ENCODE measurements at regions not wholly inside any gene's neighbourhood (a gene's known extent, or its start where the extent isn't known, plus 50 kb on each side); places are given as distances from the start of the nearest gene placed in this dataset.

DNA sequence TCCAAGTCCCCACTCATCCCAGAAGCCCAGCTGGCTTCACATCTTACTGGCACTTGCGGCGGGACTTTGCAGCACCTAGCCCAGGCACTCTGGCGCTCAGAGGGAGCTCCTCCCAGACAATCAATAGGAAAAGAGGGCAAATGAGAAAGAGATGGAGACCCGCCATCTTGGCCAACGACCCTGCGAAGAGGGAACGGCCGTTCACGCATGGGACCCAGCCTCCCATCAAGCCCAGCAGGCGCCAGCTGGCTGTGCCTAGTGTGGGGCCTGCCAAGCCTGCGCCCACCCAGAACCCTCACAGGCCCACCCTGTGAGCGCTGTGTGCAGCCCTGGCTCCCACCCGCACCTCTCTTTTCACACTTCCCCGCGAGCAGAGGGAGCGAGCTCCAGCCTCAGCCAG is 317.8 kb upstream of the SPRY2 start:
- Histone ChIP-seq H3K9me2 (ENCODE audit: insufficient read depth) (peaks cover 4% of the 10 kb centered on the region; the same call in 1 of the 2 replicates), H3K4me1 (ENCODE audit: insufficient read depth) (no peaks in the 10 kb centered on the region), H3K4me3 (no peak overlapping the region), H2AFZ (no peak overlapping the region), H3K27ac (ENCODE audit: low read depth) (no peak overlapping the region), H3K4me2 (no peak overlapping the region), H3F3A (replicated peaks; ENCODE audit: low read depth) (no peaks in the 10 kb centered on the region), H3K27me3 (ENCODE audit: insufficient read depth) (no peaks in the 10 kb centered on the region), H3K79me2 (replicated peaks; ENCODE audit: insufficient read depth) (no peaks in the 10 kb centered on the region), H3K36me3 (ENCODE audit: insufficient read depth) (no peaks in the 10 kb centered on the region), H4K20me1 (replicated peaks; ENCODE audit: insufficient read depth) (no peaks in the 10 kb centered on the region)
- Mint-ChIP-seq H3K27ac (no peak overlapping the region), H3K36me3 (ENCODE audit: low read depth) (peaks cover 7% of the 10 kb centered on the region; the same call in 1 of the 3 replicates), H3K9me3 (peaks cover 8% of the 10 kb centered on the region; the same call in 2 of the 3 replicates), H3K4me1 (no peaks in the 10 kb centered on the region), H3K27me3 (ENCODE audit: insufficient read depth, low read depth, poor library complexity) (peaks cover 2% of the 10 kb centered on the region), H3K4me3 (no peak overlapping the region)
- no peak for TF ChIP-seq POLR2AphosphoS5 (IDR thresholded peaks at IDR 0.05; ENCODE audit: low read depth)
- TF ChIP-seq EZH2 (IDR thresholded peaks at IDR 0.05; ENCODE audit: low read depth, unreplicated experiment), result no peak
- TF ChIP-seq, protein P1, sequence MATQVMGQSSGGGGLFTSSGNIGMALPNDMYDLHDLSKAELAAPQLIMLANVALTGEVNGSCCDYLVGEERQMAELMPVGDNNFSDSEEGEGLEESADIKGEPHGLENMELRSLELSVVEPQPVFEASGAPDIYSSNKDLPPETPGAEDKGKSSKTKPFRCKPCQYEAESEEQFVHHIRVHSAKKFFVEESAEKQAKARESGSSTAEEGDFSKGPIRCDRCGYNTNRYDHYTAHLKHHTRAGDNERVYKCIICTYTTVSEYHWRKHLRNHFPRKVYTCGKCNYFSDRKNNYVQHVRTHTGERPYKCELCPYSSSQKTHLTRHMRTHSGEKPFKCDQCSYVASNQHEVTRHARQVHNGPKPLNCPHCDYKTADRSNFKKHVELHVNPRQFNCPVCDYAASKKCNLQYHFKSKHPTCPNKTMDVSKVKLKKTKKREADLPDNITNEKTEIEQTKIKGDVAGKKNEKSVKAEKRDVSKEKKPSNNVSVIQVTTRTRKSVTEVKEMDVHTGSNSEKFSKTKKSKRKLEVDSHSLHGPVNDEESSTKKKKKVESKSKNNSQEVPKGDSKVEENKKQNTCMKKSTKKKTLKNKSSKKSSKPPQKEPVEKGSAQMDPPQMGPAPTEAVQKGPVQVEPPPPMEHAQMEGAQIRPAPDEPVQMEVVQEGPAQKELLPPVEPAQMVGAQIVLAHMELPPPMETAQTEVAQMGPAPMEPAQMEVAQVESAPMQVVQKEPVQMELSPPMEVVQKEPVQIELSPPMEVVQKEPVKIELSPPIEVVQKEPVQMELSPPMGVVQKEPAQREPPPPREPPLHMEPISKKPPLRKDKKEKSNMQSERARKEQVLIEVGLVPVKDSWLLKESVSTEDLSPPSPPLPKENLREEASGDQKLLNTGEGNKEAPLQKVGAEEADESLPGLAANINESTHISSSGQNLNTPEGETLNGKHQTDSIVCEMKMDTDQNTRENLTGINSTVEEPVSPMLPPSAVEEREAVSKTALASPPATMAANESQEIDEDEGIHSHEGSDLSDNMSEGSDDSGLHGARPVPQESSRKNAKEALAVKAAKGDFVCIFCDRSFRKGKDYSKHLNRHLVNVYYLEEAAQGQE (IDR thresholded peaks at IDR 0.05; ENCODE audit: unreplicated experiment), result no peak
- no peak for DNase-seq (ENCODE audit: low spot score)
- ATAC-seq, result no peak

DNA sequence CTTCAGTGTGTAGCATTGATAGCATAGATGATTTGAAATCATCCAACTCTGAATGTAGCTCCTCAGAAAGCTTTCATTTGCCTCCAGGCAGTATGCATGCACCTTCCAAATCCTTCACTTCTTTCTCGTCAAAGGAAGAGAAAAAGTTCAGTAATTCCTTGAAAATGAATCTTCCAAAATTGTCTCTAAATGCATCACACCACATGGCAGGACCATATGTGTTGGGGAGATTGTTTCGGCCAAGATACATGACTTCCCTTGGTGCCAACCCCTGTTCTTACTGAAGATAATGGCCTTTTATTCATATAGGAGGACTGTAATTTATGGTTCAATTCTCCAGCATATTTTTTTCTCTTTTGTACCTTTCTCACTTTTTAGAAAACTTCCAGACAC is 315.6 kb upstream of the SPRY2 start:
- no peaks in the 10 kb centered on the region for H3K36me3 ChIP-seq (ENCODE audit: insufficient read depth)
- no peak overlapping the region for H3K4me3 ChIP-seq
- Mint-ChIP-seq H3K9me3 (peaks cover 8% of the 10 kb centered on the region; the same call in 2 of the 3 replicates), H3K27ac (no peak overlapping the region), H3K27me3 (ENCODE audit: insufficient read depth, low read depth, poor library complexity) (peaks cover 2% of the 10 kb centered on the region), H3K36me3 (ENCODE audit: low read depth) (peaks cover 7% of the 10 kb centered on the region; the same call in 1 of the 3 replicates), H3K4me3 (no peak overlapping the region), H3K4me1 (no peaks in the 10 kb centered on the region)
- TF ChIP-seq ZNF331 (CRISPR knock-in tag; IDR thresholded peaks at IDR 0.05; ENCODE audit: low read depth), result no peak
- TF ChIP-seq JUNB (IDR thresholded peaks at IDR 0.05; ENCODE audit: unreplicated experiment), result no peak
- no peak for TF ChIP-seq POLR2AphosphoS5 (IDR thresholded peaks at IDR 0.05; ENCODE audit: low read depth)
- no peak for TF ChIP-seq ZNF114 (CRISPR knock-in tag; IDR thresholded peaks at IDR 0.05)
- TF ChIP-seq, protein P2, sequence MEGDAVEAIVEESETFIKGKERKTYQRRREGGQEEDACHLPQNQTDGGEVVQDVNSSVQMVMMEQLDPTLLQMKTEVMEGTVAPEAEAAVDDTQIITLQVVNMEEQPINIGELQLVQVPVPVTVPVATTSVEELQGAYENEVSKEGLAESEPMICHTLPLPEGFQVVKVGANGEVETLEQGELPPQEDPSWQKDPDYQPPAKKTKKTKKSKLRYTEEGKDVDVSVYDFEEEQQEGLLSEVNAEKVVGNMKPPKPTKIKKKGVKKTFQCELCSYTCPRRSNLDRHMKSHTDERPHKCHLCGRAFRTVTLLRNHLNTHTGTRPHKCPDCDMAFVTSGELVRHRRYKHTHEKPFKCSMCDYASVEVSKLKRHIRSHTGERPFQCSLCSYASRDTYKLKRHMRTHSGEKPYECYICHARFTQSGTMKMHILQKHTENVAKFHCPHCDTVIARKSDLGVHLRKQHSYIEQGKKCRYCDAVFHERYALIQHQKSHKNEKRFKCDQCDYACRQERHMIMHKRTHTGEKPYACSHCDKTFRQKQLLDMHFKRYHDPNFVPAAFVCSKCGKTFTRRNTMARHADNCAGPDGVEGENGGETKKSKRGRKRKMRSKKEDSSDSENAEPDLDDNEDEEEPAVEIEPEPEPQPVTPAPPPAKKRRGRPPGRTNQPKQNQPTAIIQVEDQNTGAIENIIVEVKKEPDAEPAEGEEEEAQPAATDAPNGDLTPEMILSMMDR (conservative IDR thresholded peaks at IDR 0.05; ENCODE audit: low read depth in 2 of 2), result no peak
- TF ChIP-seq EZH2 (IDR thresholded peaks at IDR 0.05; ENCODE audit: low read depth, unreplicated experiment), result no peak
- no peak for TF ChIP-seq STAT1 (IDR thresholded peaks at IDR 0.05; ENCODE audit: unreplicated experiment)
- TF ChIP-seq, protein P3, sequence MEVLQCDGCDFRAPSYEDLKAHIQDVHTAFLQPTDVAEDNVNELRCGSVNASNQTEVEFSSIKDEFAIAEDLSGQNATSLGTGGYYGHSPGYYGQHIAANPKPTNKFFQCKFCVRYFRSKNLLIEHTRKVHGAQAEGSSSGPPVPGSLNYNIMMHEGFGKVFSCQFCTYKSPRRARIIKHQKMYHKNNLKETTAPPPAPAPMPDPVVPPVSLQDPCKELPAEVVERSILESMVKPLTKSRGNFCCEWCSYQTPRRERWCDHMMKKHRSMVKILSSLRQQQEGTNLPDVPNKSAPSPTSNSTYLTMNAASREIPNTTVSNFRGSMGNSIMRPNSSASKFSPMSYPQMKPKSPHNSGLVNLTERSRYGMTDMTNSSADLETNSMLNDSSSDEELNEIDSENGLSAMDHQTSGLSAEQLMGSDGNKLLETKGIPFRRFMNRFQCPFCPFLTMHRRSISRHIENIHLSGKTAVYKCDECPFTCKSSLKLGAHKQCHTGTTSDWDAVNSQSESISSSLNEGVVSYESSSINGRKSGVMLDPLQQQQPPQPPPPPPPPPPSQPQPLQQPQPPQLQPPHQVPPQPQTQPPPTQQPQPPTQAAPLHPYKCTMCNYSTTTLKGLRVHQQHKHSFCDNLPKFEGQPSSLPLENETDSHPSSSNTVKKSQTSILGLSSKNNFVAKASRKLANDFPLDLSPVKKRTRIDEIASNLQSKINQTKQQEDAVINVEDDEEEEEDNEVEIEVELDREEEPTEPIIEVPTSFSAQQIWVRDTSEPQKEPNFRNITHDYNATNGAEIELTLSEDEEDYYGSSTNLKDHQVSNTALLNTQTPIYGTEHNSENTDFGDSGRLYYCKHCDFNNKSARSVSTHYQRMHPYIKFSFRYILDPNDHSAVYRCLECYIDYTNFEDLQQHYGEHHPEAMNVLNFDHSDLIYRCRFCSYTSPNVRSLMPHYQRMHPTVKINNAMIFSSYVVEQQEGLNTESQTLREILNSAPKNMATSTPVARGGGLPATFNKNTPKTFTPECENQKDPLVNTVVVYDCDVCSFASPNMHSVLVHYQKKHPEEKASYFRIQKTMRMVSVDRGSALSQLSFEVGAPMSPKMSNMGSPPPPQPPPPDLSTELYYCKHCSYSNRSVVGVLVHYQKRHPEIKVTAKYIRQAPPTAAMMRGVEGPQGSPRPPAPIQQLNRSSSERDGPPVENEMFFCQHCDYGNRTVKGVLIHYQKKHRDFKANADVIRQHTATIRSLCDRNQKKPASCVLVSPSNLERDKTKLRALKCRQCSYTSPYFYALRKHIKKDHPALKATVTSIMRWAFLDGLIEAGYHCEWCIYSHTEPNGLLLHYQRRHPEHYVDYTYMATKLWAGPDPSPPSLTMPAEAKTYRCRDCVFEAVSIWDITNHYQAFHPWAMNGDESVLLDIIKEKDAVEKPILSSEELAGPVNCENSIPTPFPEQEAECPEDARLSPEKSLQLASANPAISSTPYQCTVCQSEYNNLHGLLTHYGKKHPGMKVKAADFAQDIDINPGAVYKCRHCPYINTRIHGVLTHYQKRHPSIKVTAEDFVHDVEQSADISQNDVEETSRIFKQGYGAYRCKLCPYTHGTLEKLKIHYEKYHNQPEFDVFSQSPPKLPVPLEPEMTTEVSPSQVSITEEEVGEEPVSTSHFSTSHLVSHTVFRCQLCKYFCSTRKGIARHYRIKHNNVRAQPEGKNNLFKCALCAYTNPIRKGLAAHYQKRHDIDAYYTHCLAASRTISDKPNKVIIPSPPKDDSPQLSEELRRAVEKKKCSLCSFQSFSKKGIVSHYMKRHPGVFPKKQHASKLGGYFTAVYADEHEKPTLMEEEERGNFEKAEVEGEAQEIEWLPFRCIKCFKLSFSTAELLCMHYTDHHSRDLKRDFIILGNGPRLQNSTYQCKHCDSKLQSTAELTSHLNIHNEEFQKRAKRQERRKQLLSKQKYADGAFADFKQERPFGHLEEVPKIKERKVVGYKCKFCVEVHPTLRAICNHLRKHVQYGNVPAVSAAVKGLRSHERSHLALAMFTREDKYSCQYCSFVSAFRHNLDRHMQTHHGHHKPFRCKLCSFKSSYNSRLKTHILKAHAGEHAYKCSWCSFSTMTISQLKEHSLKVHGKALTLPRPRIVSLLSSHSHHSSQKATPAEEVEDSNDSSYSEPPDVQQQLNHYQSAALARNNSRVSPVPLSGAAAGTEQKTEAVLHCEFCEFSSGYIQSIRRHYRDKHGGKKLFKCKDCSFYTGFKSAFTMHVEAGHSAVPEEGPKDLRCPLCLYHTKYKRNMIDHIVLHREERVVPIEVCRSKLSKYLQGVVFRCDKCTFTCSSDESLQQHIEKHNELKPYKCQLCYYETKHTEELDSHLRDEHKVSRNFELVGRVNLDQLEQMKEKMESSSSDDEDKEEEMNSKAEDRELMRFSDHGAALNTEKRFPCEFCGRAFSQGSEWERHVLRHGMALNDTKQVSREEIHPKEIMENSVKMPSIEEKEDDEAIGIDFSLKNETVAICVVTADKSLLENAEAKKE (CRISPR knock-in tag; IDR thresholded peaks at IDR 0.05), result no peak
- H3K4me2 ChIP-seq, result no peak overlapping the region
- no peak for ATAC-seq
- H3K79me2 ChIP-seq (replicated peaks; ENCODE audit: insufficient read depth), result no peaks in the 10 kb centered on the region
- no peaks in the 10 kb centered on the region for H4K20me1 ChIP-seq (replicated peaks; ENCODE audit: insufficient read depth)
- no peak overlapping the region for H3K27ac ChIP-seq (ENCODE audit: low read depth)
- no peak for DNase-seq (ENCODE audit: low spot score)
- peaks cover 4% of the 10 kb centered on the region; the same call in 1 of the 2 replicates for H3K9me2 ChIP-seq (ENCODE audit: insufficient read depth)
- H3K27me3 ChIP-seq (ENCODE audit: insufficient read depth), result no peaks in the 10 kb centered on the region
- H3F3A ChIP-seq (replicated peaks; ENCODE audit: low read depth), result no peaks in the 10 kb centered on the region
- H2AFZ ChIP-seq, result no peak overlapping the region
- H3K4me1 ChIP-seq (ENCODE audit: insufficient read depth), result no peaks in the 10 kb centered on the region
